Ectodermal cell (in vitro differentiated cells): ENCODE measurements at regions not wholly inside any gene's neighbourhood (a gene's known extent, or its start where the extent isn't known, plus 50 kb on each side); places are given as distances from the start of the nearest gene placed in this dataset.
"Not testable (repeated sequence)": the region's sequence is repeated elsewhere in the genome, so short reads cannot be mapped to it uniquely, and the experiment has no call there.

ENCODE experiments used
- H3K27ac ChIP-seq: 2 replicates; pipeline ENCODE4 v1.7.0; 2013; ENCODE audit warnings: mild to moderate bottlenecking, low read depth, low read length; ENCODE audit not compliant: insufficient read depth, poor library complexity, severe bottlenecking
- H3K27me3 ChIP-seq: 2 replicates; pipeline ENCODE4 v1.7.0; 2013; ENCODE audit warnings: mild to moderate bottlenecking, low read length; ENCODE audit not compliant: insufficient read depth, control insufficient read depth, poor library complexity, severe bottlenecking
- H3K36me3 ChIP-seq: one replicate; pipeline ENCODE4 v1.7.0; 2013; ENCODE audit warnings: low read length; ENCODE audit not compliant: control insufficient read depth, insufficient read depth
- H3K4me1 ChIP-seq: one replicate; pipeline ENCODE4 v1.7.0; 2013; ENCODE audit warnings: low read length; ENCODE audit not compliant: control insufficient read depth, insufficient read depth
- H3K4me3 ChIP-seq: 2 replicates; pipeline ENCODE4 v1.7.0; 2013; ENCODE audit warnings: low read depth, low read length, control low read depth; ENCODE audit not compliant: insufficient read depth
- H3K9me3 ChIP-seq: 2 replicates; pipeline ENCODE4 v1.7.0; 2013; ENCODE audit warnings: mild to moderate bottlenecking, low read length, moderate library complexity; ENCODE audit not compliant: control insufficient read depth
- WGBS, 2 experiments: methylation state at CpG; one replicate each; pipeline ENCODE4 v1.1.7; 2013; ENCODE audit warnings: missing lambda C conversion rate in 2 of 2; 5-methylcytosine and 5-hydroxymethylcytosine counted together

DNA sequence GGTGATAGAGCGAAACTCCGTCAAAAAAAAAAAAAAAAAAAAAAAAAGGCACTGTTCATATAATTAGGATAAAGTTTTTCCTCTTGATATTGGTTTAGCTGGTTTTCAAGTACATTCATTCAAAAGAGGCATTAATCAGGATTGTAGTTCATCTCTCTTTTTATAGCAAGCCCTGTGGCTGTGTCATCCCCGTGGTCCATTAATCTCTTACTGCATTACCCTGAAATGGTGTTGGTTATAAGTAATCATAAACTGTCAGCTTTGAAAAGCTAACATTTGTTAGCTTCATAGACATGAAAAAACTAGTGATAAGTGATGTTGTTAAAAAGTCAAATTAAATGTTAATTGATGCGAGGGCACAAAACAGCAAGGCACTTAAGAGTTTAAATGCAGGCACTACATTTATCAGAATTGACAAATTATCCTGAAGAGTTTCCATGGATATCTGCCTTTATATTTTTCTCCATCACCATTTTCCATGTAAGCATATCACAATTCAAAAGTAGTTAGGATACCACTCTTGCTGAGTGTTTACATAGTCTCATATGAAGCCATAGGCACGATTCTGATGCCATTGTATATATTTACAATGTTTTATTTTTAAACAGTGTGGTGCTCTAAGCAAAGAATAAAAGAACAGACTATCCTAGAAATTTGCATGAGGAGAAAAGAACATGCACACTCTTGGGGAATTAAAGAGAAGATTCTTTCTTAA, 193.1 kb downstream of the OTOL1 start:
- Histone ChIP-seq H3K36me3 (no peaks in the 10 kb centered on the region), H3K4me3 (no peak overlapping the region)
- 83 to 88% methylated on average over 2 to 5 of the region's 5 CpGs for WGBS, 2 experiments

GRCh38 chr3:161690299-161690620, 193.7 kb downstream of the OTOL1 start:
- no peaks in the 10 kb centered on the region for H3K4me1 ChIP-seq
- H3K27me3 ChIP-seq, result no peaks in the 10 kb centered on the region
- WGBS, 2 experiments, result 93 to 95% methylated on average over 3 of the region's 3 CpGs
- H3K27ac ChIP-seq, result no peak overlapping the region
- no peaks in the 10 kb centered on the region for H3K9me3 ChIP-seq
- no peaks in the 10 kb centered on the region for H3K36me3 ChIP-seq
- no peak overlapping the region for H3K4me3 ChIP-seq

More for the DNA sequence above, 193.1 kb downstream of the OTOL1 start:
- Histone ChIP-seq H3K9me3 (no peaks in the 10 kb centered on the region), H3K27ac (no peak overlapping the region), H3K4me1 (no peaks in the 10 kb centered on the region), H3K27me3 (no peaks in the 10 kb centered on the region)

GRCh38 chr3:161691677-161692076, 195.1 kb downstream of the OTOL1 start:
- no peak overlapping the region for H3K27ac ChIP-seq
- no peak overlapping the region for H3K4me3 ChIP-seq
- H3K27me3 ChIP-seq, result no peaks in the 10 kb centered on the region
- WGBS, 2 experiments, result 88 to 100% methylated on average over 1 of the region's 1 CpG
- no peaks in the 10 kb centered on the region for H3K9me3 ChIP-seq
- H3K4me1 ChIP-seq, result no peaks in the 10 kb centered on the region
- no peaks in the 10 kb centered on the region for H3K36me3 ChIP-seq

GRCh38 chr3:161694682-161695564, 198.3 kb downstream of the OTOL1 start:
- Histone ChIP-seq H3K4me1 (no peaks in the 10 kb centered on the region), H3K27me3 (no peaks in the 10 kb centered on the region), H3K36me3 (no peaks in the 10 kb centered on the region), H3K4me3 (no peak overlapping the region), H3K9me3 (no peaks in the 10 kb centered on the region), H3K27ac (no peak overlapping the region)
- 90 to 95% methylated on average over 5 of the region's 5 CpGs for WGBS, 2 experiments

GRCh38 chr3:161695811-161696210, 199.2 kb downstream of the OTOL1 start:
- no peaks in the 10 kb centered on the region for H3K9me3 ChIP-seq
- no peak overlapping the region for H3K27ac ChIP-seq
- no peaks in the 10 kb centered on the region for H3K36me3 ChIP-seq
- H3K27me3 ChIP-seq, result no peaks in the 10 kb centered on the region
- no peak overlapping the region for H3K4me3 ChIP-seq
- no peaks in the 10 kb centered on the region for H3K4me1 ChIP-seq
- WGBS, 2 experiments, result 86% methylated on average over 1 of the region's 1 CpG; no CpG with 5 or more reads in 1 of the 2 experiments

DNA sequence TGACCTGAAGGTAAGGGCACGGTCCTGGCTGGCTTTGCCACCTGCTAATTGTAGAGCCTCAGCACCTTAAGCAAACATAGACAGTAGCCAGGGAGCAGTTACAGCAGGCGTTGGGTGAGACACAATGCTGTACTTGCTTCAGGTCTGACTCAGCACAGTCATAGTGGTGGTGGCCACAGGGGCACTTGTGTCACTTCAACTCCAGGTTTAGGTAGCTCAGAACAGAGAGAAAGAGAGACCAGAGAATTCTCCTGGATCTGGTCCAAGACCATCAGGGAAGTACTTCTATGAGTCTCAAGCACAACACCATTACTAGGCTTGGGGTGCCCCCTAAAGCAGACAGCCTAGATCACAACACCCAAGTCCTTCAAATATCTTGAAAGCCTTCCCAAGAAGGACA, 204.4 kb downstream of the OTOL1 start:
- WGBS, 2 experiments, result 88 to 89% methylated on average over 2 of the region's 2 CpGs
- no peaks in the 10 kb centered on the region for H3K4me1 ChIP-seq
- H3K4me3 ChIP-seq, result no peak overlapping the region
- H3K9me3 ChIP-seq, result no peaks in the 10 kb centered on the region
- H3K36me3 ChIP-seq, result no peaks in the 10 kb centered on the region
- no peak overlapping the region for H3K27ac ChIP-seq
- no peaks in the 10 kb centered on the region for H3K27me3 ChIP-seq

DNA sequence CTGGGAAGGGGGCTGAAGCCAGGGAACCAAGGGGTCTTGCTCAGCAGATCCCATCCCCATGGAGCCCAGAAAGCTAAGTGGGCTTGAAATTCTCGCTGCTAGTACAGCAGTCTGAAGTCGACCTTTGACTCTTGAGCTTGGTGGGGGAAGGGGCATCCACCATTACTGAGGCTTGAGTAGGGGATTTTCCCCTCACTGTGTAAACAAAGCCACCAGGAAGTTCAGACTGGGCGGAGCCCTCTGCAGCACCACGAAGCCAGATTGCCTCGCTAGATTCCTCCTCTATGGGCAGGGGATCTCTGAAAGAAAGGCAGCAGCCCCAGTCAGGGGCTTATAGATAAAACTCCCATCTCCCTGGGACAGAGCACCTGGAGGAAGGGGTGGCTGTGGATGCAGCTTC, 210.6 kb downstream of the OTOL1 start:
- not testable (repeated sequence) for H3K36me3 ChIP-seq, H3K4me1 ChIP-seq, H3K9me3 ChIP-seq, H3K27ac ChIP-seq, H3K27me3 ChIP-seq, H3K4me3 ChIP-seq
- 80% methylated on average over 5 of the region's 5 CpGs for WGBS, 2 experiments

DNA sequence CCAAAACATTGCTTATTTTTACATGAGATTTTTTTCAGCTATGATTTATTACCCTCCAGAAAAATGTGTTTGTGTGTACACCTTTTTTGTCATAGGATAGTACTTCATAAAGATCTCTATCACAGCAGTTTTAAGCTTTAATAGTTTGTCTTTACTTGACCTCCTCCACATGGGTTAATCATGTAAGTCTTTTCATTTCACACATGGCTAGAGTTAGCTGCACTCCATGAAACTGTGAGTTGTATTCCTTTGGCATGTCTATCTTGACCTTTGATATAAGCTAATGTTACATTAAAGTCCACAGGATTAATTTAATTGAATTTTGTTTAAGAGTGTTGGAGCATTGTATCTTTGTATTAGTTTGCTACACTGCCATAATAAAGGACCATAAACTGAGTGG, 217.1 kb downstream of the OTOL1 start:
- no peaks in the 10 kb centered on the region for H3K4me1 ChIP-seq

GRCh38 chr3:161731968-161732367, 235.4 kb downstream of the OTOL1 start:
- Histone ChIP-seq H3K27me3 (no peaks in the 10 kb centered on the region), H3K4me1 (no peaks in the 10 kb centered on the region), H3K36me3 (no peaks in the 10 kb centered on the region), H3K9me3 (no peaks in the 10 kb centered on the region), H3K4me3 (no peak overlapping the region), H3K27ac (no peak overlapping the region)
- WGBS, 2 experiments, result 94 to 100% methylated on average over 2 of the region's 2 CpGs

More for the DNA sequence above, 217.1 kb downstream of the OTOL1 start:
- Histone ChIP-seq H3K36me3 (no peaks in the 10 kb centered on the region), H3K27ac (no peak overlapping the region), H3K4me3 (no peak overlapping the region), H3K27me3 (no peaks in the 10 kb centered on the region), H3K9me3 (no peaks in the 10 kb centered on the region)

- Histone ChIP-seq H3K4me3 (no peak overlapping the region), H3K36me3 (no peaks in the 10 kb centered on the region), H3K4me1 (no peaks in the 10 kb centered on the region), H3K9me3 (no peaks in the 10 kb centered on the region), H3K27ac (no peak overlapping the region), H3K27me3 (no peaks in the 10 kb centered on the region)
These were observed 240.6 kb downstream of the OTOL1 start for GRCh38 chr3:161737171-161737570.
